A673 (cell line): ENCODE measurements at regions not wholly inside any gene's neighbourhood (a gene's known extent, or its start where the extent isn't known, plus 50 kb on each side); places are given as distances from the start of the nearest gene placed in this dataset.

Experiments
- CTCF ChIP-seq: fragments of 300-800, 200-600 bp; sonication (generic); conservative IDR thresholded peaks from 2 replicates; pipeline ENCODE4 v1.5.1; 2017; ENCODE audit warnings: low read depth, mild to moderate bottlenecking, antibody characterized with exemption, low read length, moderate library complexity, mixed read lengths
- EZH2 ChIP-seq: fragments of 200-600 bp; sonication (generic); IDR thresholded peaks from 2 replicates; pipeline ENCODE4 v1.6.1; 2017; ENCODE audit warnings: borderline replicate concordance, low read depth, mild to moderate bottlenecking, mixed read lengths, antibody characterized with exemption, low read length; ENCODE audit not compliant: poor library complexity, severe bottlenecking

GRCh38 chr6:93825950-93826349, 406.6 kb upstream of the EPHA7 start:
- no peak for TF ChIP-seq CTCF
- TF ChIP-seq EZH2 = no peak
